Lung (tissue), 11 donors: ENCODE measurements at regions not wholly inside any gene's neighbourhood (a gene's known extent, or its start where the extent isn't known, plus 50 kb on each side); places are given as distances from the start of the nearest gene placed in this dataset.

Experiments
- ATAC-seq: fragments of 200-7000 bp; cut with Tn5 transposase; one replicate; pipeline ENCODE4 v1.9.1; 2020; ENCODE audit warnings: moderate number of reproducible peaks; ENCODE audit not compliant: insufficient read depth, low FRiP score
- DNase-seq, 3 donors: peaks; one replicate each; pipeline ENCODE4 v3.0.0-alpha.2; 2013 to 2017
- H3K27ac ChIP-seq, 2 donors: one replicate each; pipeline ENCODE4 v1.5.1; 2013; ENCODE audit warnings: mild to moderate bottlenecking in 2 of 2, moderate library complexity in 2 of 2, control low read depth in 1 of 2, inconsistent platforms in 1 of 2, low read depth in 1 of 2, low read length in 1 of 2
- H3K27me3 ChIP-seq, 3 donors: one replicate each; pipeline ENCODE4 v1.5.1; 2013; ENCODE audit warnings: low read length in 2 of 3; ENCODE audit not compliant: control insufficient read depth in 3 of 3, insufficient read depth in 3 of 3
- H3K36me3 ChIP-seq, 4 donors: one replicate each; pipeline ENCODE4 v1.5.1; 2013; ENCODE audit warnings: low read length in 4 of 4, mild to moderate bottlenecking in 1 of 4, moderate library complexity in 1 of 4; ENCODE audit not compliant: control insufficient read depth in 4 of 4, insufficient read depth in 4 of 4
- H3K4me1 ChIP-seq, 5 donors: one replicate each; pipeline ENCODE4 v1.5.1; 2013; ENCODE audit warnings: low read length in 5 of 5, mild to moderate bottlenecking in 2 of 5, moderate library complexity in 1 of 5; ENCODE audit not compliant: control insufficient read depth in 5 of 5, insufficient read depth in 5 of 5
- H3K4me3 ChIP-seq: one replicate; pipeline ENCODE4 v1.5.1; 2013; ENCODE audit warnings: mild to moderate bottlenecking, control low read depth, moderate library complexity
- H3K9ac ChIP-seq, 2 donors: one replicate each; pipeline ENCODE4 v1.5.1; 2013; ENCODE audit warnings: low read length in 2 of 2, control low read depth in 1 of 2; ENCODE audit not compliant: insufficient read depth in 1 of 2
- H3K9me3 ChIP-seq, 4 donors: one replicate each; pipeline ENCODE4 v1.5.1; 2013; ENCODE audit warnings: low read length in 3 of 4, mild to moderate bottlenecking in 1 of 4, moderate library complexity in 1 of 4; ENCODE audit not compliant: control insufficient read depth in 4 of 4, insufficient read depth in 3 of 4
- WGBS, 2 donors: extraction: QIAGEN DNeasy Blood & Tissue Kit; methylation state at CpG; one replicate each; pipeline ENCODE4 v1.1.7; 2013; 5-methylcytosine and 5-hydroxymethylcytosine counted together
- TF ChIP-seq, protein P1 (sequence below): IDR thresholded peaks from 2 replicates; pipeline ENCODE4 v1.5.1; 2012; ENCODE audit warnings: mild to moderate bottlenecking; ENCODE audit errors: control extremely low read depth, extremely low read depth
- donor health status: control.
- donor health status: control.
- donor health status: Bipolar disorder and iron deficiency.
- donor health status: healthy.
- donor health status: DM: yes; HTN: yes; CAD: no.

DNA sequence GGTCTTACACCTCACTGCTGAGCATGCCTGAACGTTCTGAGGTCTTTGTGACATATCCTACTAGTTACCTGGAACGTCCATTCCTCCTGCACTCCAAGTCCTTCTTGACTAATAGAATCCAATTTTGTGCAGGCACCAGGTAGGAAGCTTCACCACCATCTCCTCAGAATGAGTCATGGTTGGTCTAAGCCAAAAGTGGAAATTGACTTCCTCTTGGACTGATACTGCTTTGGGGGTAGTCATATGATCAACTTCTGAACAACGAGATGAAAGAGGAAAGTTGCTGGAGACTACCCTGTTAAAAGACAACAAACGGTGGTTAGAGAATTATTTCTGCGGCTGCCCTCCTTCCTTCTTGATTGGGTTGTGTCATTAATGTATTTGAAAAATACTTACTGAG is 374.2 kb upstream of the LARGE1 start:
- Histone ChIP-seq H3K27me3 (peaks cover 0 to 2% (median 0%) of the 10 kb centered on the region in 3 donors), H3K36me3 (no peaks in the 10 kb centered on the region), H3K9ac (no peak overlapping the region), H3K4me3 (no peak overlapping the region), H3K27ac (no peak overlapping the region), H3K9me3 (no peaks in the 10 kb centered on the region), H3K4me1 (peaks cover 0 to 2% (median 0%) of the 10 kb centered on the region in 5 donors)
- DNase-seq = no peak
- ATAC-seq = no peak
- TF ChIP-seq, protein P1, sequence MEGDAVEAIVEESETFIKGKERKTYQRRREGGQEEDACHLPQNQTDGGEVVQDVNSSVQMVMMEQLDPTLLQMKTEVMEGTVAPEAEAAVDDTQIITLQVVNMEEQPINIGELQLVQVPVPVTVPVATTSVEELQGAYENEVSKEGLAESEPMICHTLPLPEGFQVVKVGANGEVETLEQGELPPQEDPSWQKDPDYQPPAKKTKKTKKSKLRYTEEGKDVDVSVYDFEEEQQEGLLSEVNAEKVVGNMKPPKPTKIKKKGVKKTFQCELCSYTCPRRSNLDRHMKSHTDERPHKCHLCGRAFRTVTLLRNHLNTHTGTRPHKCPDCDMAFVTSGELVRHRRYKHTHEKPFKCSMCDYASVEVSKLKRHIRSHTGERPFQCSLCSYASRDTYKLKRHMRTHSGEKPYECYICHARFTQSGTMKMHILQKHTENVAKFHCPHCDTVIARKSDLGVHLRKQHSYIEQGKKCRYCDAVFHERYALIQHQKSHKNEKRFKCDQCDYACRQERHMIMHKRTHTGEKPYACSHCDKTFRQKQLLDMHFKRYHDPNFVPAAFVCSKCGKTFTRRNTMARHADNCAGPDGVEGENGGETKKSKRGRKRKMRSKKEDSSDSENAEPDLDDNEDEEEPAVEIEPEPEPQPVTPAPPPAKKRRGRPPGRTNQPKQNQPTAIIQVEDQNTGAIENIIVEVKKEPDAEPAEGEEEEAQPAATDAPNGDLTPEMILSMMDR = no peak
- 68 to 69% methylated on average over 5 of the region's 5 CpGs for WGBS, 2 donors

DNA sequence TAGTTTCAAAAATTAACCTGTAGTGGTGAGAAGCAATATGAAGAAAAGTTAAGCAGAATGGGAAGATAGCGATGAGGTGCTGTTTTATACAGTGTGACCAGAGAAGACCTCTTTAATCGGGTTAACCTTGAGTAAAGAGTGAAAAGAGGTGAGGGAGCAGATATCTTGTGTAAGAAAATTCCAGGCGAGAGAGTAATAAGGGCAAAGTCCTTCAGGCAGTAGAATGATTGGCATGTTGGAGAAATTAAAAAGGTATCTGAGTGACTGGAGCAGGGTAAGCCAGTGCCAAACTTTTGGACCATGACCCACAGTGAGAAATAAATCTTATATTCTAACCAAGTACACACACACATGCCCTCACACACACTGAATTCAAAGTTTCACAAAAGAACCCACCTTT is 374.7 kb upstream of the LARGE1 start:
- no peak for DNase-seq
- H3K9me3 ChIP-seq = no peaks in the 10 kb centered on the region
- H3K4me3 ChIP-seq = no peak overlapping the region
- peaks cover 0 to 2% (median 0%) of the 10 kb centered on the region in 5 donors for H3K4me1 ChIP-seq
- TF ChIP-seq, protein P1 = no peak
- no peak for ATAC-seq
- H3K27ac ChIP-seq = no peak overlapping the region
- 68 to 80% methylated on average over 3 of the region's 3 CpGs for WGBS, 2 donors
- no peak overlapping the region for H3K9ac ChIP-seq
- no peaks in the 10 kb centered on the region for H3K36me3 ChIP-seq
- H3K27me3 ChIP-seq = peaks cover 0 to 2% (median 0%) of the 10 kb centered on the region in 3 donors

DNA sequence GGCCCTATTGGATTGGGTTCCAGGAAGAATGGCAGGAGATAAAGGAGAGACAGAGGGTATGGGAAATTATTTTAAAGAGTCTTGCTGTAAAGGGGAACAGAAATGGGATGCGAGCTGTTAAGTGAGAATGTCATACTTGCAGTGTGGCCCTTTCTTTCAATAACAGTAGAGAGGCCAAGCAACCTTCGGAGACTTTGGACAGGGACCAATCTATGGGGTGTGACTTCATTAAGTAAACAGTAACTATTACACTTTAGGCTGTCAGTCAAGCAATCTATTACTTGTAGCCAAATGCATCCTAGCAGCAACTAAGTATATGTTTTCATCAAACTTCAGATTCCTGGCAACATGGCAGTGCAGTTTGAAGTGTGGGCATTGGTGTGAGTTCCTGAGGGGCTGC is 376.2 kb upstream of the LARGE1 start:
- no peaks in the 10 kb centered on the region for H3K36me3 ChIP-seq
- ATAC-seq = no peak
- TF ChIP-seq, protein P1 = no peak

DNA sequence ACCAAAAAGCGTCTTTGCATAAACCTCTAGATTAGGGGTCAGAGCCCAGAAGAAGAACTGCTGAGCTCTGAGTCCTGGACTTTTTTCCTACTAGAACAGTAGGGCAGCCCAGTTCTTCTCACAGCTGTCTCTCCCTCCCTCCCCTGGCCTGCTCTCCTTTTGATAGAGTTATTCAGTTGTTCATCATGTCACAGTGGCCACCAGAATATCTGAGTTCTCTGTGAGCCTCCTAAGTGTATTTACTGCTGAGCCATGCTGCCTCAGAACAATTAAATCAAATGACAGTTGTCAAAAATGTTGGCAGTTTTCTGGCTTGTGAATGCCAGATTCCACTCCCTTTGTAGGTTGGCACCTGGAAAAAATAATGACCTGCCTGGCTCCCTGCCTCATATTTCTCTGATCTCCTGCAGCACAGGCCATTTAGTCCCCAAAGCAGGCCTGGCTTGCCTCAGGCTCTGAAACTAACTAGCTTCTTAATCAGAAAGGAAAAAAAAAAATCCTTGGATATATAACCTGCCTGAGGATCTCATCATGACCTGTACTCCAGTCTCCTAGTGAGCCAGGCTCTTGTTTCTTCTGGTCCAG is 377.4 kb upstream of the LARGE1 start:
- no peaks in the 10 kb centered on the region for H3K36me3 ChIP-seq
- H3K9ac ChIP-seq = no peak overlapping the region
- ATAC-seq = no peak
- DNase-seq = no peak
- TF ChIP-seq, protein P1 = no peak
- H3K9me3 ChIP-seq = no peaks in the 10 kb centered on the region
- 86 to 91% methylated on average over 1 of the region's 1 CpG for WGBS, 2 donors
- H3K27ac ChIP-seq = no peak overlapping the region
- no peak overlapping the region for H3K4me3 ChIP-seq
- peaks cover 0 to 8% (median 0%) of the 10 kb centered on the region in 5 donors for H3K4me1 ChIP-seq
- peaks cover 0 to 2% (median 0%) of the 10 kb centered on the region in 3 donors for H3K27me3 ChIP-seq

More for the DNA sequence above, 376.2 kb upstream of the LARGE1 start:
- 62 to 79% methylated on average over 2 of the region's 2 CpGs for WGBS, 2 donors
- H3K27me3 ChIP-seq = peaks cover 0 to 2% (median 0%) of the 10 kb centered on the region in 3 donors
- H3K4me1 ChIP-seq = peaks cover 0 to 4% (median 0%) of the 10 kb centered on the region in 5 donors
- no peaks in the 10 kb centered on the region for H3K9me3 ChIP-seq
- no peak overlapping the region for H3K4me3 ChIP-seq
- H3K27ac ChIP-seq = no peak overlapping the region
- H3K9ac ChIP-seq = no peak overlapping the region
- no peak for DNase-seq
